GM23338 (cell line): ENCODE measurements at regions not wholly inside any gene's neighbourhood (a gene's known extent, or its start where the extent isn't known, plus 50 kb on each side); places are given as distances from the start of the nearest gene placed in this dataset.

Experiments used
- CTCF ChIP-seq, 2 experiments: fragments of 200-600 bp in 1 of 2; sonication (generic) in 1 of 2; conservative IDR thresholded peaks; 2 replicates each; pipeline versions ENCODE4 v1.5.1 to v1.6.1; 2016 to 2017; ENCODE audit warnings: antibody characterized with exemption in 2 of 2, low read depth in 2 of 2, mild to moderate bottlenecking in 2 of 2, moderate library complexity in 1 of 2
- EZH2 ChIP-seq: fragments of 200-600 bp; sonication (generic); IDR thresholded peaks from one replicate; pipeline ENCODE4 v1.8.0; 2017; ENCODE audit warnings: antibody characterized with exemption, mild to moderate bottlenecking, low read depth; ENCODE audit not compliant: unreplicated experiment
- JUNB ChIP-seq: IDR thresholded peaks from one replicate; pipeline ENCODE4 v1.6.1; 2016; ENCODE audit warnings: antibody characterized with exemption; ENCODE audit not compliant: unreplicated experiment
- POLR2AphosphoS5 ChIP-seq: IDR thresholded peaks from 2 replicates; pipeline ENCODE4 v1.6.1; 2016; ENCODE audit warnings: antibody characterized with exemption, low read depth
- ZNF114 ChIP-seq: fragments of 250-450 bp; sonication (Bioruptor Pico); IDR thresholded peaks from 2 replicates; pipeline ENCODE4 v1.5.0; 2020; ENCODE audit warnings: mild to moderate bottlenecking, moderate library complexity

GRCh38 chr2:167462379-167462778, 574.1 kb downstream of the XIRP2 start:
- TF ChIP-seq EZH2, result no peak
- TF ChIP-seq CTCF (conservative IDR thresholded peaks at IDR 0.05; ENCODE audit: low read depth in 2 of 2), result no peak
- no peak for TF ChIP-seq ZNF114 (CRISPR knock-in tag)
- TF ChIP-seq POLR2AphosphoS5, result no peak
- no peak for TF ChIP-seq JUNB
